Ureter (tissue), 1 donor: ENCODE measurements at regions not wholly inside any gene's neighbourhood (a gene's known extent, or its start where the extent isn't known, plus 50 kb on each side); places are given as distances from the start of the nearest gene placed in this dataset.

Experiments
- DNase-seq: peaks from one replicate; pipeline ENCODE4 v3.0.0-alpha.2; 2020; ENCODE audit warnings: low spot score
- donor health status: DM: yes; HTN: yes; CAD: no.

DNA sequence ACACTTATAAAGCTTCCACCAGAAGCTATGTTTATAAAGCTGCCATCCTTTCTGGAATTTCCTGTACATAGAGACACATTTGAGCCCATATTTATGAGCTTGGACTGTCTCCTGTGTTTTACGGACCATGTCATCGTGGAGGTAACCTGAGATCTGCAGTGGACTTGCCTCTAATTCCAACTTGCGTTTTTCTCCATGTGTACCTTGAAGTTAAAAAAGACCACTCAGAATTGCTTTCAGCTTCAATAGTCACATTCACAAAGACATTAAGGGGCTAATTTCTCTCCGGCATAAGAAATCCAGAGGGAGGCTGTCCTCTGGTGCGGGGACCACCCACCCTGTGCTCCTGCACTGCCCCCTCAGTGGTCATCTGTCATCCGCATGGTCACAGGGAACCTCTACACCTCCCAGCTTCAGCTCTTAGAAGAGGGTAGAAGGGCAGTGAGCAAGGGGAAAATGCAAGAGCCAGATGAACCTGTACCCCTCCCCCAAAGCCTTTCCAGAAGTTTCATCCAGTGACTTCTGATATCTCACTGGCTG is 521.4 kb upstream of the CAMK1G start:
- DNase-seq = no peak

DNA sequence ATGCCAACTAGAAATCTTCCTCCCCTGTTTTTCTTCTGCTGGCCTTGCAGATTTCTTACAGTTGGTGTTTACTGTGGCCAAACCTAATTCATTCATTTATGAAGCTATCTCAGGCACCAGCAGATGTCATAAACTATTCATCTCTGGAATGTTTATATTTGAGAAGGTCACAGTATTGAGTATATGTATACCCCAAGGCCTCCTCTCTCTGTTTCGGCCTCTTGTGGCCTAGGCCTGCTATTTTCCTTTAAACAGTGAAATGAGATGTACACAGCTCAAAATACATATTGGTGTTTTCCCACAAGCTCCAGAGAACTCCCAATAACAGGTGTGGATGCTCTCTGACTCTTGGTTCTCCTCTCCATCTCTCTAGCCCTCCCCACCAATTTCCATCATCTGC is 520.7 kb upstream of the CAMK1G start:
- DNase-seq = no peak

DNA sequence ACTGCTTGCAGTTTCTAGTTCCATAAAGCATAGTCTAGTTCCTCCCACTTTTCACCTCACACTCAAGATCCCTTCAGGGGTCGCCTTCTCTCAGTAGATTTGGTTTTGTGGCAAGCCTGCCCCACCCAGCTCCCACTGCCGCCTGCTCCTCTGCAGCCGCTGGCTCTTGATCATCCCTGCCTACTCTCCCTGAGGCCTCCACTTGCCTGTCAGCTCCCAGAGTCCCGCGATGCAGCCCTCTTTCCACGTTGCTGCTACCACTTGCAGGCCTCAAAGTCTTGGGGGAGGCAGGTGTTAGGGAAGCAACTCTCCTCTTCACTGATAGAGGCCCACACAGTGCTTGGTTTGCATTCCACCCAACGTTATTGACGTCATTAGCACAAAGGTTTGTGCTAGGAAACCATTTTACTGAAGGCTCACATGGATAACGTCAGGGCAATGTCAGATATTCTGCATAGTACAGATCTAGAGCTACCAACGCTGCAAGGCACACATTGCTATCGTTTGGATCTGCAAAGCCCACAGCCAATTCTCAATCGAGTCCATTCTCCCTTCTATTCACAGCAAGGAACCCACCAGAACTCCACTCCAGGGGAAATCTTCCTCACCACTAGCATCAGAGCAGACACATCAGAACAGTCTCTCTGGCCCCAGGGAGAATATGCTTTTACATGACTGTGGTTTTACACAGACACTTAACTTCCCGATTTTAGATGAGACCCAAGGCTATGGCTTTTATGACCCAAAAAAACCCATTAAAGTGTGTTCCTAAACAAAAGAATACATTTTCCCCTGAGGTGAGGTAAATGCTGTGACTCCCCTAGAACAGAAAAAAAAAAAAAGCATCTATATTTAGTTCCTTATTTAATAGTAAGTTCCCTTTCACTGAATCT is 519.5 kb upstream of the CAMK1G start:
- no peak for DNase-seq

DNA sequence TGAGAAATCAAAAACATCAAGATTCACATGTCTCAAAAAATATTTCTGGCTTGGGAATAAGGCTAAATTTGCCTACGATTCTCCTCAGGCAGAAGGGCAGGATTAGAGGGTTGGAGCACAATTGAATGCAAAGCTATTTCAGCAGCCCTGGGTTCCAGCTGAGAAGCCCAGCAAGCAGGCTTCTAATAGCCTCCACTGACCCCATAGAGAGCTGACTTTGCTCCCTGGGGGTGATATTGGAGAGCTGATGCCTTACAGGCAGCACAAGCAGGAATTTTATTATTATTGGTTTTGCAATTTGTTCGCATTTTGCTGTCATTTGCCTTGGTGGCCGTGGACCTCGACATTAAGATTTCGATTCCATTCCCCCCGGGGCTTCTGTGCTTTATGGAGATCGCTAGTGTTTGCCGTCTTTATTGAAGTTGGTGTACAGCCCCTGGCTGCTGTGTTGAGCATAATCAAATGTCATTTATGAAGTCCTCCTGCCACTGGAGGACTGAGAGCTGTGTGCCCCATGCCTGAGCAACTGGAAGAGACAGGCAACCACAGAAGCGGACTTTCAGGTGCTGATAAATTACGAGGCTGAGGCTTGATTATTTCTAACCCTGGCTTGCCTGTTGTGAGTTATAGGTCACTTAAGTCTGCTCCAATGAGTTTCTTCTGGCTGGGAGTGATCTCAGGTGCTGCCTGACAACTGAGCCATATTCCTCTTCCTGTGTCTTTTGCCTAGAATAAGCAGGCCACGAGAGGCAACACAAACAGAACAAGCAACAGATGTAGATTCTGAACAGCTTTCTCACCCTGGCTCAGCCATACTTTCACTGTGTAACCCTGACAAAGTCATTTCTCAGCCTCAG is 518.4 kb upstream of the CAMK1G start:
- DNase-seq = no peak

DNA sequence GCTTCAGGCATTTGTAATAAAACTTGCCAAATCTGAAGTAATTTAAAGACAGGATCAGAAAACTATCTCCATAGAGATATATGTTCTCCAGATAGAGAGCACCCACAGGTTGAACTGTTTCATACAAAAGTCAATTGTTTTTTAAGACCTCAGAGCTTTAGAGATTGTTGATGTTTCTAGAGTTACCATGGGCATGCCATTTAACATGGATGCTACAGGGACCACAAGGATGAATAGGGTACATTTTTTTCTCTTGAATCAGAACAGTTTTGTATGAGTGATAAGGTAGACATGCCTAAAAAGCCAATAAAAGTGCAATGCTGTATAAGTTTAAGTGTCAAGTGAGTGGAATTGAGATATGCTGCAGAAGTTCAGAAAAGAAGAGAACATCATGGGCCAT is 511.0 kb upstream of the CAMK1G start:
- DNase-seq = no peak

DNA sequence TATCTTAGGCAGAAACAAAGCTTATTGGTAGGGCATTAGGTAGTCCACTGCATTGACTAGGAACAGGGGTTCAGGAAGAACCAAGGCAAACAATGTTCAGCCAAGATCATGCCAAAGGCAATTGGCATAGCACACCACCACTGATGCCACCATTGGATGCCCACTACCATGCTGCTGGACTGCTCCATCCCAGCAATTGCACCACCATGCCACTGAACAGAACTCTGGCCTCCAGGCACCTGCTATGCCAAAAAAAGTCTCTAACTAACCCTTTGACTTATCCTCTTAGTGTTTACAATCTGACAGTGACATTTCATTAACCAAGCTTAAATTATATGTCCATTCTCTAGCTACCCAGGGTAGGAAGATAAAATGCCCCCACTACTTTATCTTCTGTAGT is 509.6 kb upstream of the CAMK1G start:
- no peak for DNase-seq

DNA sequence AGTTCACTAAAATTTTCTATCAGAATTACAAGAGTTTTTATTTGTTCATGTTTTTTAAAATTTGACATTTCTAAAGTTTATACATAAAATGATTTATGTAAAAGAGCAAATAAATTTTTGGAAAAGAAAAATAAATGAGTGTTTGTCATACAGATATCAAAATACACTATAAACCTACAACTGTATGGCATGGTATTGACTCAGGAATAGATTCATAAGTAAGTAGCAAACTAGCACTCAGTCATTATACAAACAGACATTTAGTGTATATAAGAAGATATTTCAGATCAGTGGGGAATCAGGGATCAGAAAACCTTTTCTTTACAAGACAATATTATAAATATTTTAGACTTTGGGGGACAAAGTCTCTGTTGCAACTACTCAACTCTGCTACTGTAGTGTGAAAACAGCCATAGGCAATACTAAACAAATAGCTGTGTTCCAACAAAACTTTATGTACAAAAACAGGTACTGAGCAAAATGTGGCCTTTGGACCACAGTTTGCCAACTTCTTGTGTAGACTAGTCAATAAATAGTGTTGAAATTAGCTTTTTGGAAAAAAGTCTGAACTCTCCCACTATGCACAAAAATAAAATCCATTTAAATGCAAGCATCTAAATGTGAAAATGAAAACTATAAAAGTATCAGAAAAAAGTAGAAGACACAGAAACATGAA is 508.8 kb upstream of the CAMK1G start:
- no peak for DNase-seq

DNA sequence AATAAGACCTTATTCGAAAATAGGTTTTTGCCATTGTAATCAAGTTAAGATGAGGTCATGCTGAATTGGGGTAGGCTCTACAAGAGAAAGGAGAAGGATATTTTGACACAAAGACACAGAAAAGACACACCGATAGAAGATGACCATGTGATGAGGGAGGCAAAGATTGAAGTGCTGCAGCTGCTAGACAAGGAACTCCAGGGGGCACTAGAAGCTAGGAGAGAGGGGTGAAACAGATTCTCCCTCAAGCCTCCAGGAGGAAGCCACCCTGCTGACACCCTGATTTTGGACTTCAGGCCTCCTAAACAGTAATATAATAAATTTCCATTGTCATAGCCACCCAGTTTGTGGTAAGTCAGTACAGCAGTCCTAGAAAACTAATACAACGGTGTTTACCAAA is 506.8 kb upstream of the CAMK1G start:
- no peak for DNase-seq

DNA sequence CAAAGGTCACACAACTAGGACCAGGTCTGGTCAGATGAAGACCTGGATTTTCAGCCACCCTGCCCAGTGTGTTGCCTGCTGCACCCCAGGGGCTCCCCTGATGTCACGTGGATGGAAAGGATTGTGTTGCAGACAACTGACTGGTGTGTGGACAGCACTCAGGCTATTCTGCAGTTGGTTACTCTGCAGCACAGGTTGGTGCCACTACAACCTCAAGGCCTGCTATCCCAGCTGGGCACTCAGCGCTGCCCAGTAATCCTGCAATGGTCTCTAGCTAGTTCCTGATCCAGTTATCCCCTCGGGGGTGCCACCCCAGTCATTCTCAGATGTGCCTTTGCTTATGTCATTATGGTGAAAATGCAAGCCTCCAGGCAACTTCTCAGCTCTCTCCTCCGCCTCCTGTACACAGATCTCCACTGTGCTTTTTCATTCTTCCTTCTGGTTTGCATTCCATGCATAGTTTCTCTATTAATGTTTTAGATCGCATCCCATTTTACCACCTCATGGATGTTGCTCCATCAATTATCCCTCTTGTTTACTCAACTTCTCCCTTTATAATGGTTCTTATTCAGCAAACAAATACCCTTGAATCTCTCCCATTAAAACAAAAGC is 503.2 kb upstream of the CAMK1G start:
- no peak for DNase-seq

DNA sequence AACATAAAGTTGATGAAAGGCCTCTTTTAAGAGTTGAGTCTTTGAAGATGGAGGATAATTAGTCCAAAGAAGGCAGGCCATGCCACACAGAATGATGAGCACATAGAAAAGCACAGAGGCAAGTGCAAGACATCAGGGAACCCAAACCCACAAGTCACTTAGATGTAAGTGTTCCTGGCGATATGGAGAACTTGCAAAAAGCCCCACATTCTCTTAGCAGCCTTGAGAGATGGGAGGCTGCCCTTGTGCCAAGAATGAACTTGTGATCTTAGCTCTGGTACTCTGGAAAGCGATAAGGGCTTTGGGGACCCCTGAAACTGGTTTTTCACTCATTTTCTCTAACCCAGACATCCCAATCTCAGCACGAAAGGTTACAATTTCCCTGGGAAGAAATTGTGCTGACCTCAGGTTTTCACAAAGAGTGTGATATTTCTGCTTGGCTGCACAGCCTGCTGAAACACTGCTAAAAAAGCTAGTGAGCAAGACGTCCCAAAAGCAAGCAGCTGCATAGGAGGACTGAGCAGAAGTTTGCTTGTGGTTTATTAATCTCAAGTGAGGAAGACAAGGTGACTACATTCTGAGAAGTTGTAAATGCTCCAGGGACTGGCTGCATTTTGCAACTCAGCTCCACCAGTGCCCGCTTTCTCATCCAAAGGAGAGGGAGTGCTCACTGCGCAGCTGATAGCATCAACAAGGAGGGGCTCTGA is 496.9 kb upstream of the CAMK1G start:
- no peak for DNase-seq

DNA sequence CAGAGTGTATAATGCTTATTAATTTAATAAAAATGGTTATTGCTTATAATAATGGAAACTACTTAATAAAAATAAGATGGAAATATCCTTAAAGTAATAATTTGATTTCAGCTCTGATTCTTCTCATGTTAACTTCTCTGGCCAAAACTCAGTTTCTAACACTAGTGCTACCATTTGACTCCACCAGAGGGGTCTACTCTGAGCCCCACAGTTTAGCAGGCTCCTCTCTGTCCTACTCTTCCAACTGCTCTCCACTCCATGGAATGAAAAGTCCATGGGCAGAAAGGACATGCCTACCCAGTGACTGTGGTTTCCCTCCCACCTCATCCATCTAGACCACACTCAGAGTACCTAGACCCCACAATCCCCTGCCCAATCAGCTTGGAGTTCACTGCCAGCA is 489.1 kb upstream of the CAMK1G start:
- no peak for DNase-seq

DNA sequence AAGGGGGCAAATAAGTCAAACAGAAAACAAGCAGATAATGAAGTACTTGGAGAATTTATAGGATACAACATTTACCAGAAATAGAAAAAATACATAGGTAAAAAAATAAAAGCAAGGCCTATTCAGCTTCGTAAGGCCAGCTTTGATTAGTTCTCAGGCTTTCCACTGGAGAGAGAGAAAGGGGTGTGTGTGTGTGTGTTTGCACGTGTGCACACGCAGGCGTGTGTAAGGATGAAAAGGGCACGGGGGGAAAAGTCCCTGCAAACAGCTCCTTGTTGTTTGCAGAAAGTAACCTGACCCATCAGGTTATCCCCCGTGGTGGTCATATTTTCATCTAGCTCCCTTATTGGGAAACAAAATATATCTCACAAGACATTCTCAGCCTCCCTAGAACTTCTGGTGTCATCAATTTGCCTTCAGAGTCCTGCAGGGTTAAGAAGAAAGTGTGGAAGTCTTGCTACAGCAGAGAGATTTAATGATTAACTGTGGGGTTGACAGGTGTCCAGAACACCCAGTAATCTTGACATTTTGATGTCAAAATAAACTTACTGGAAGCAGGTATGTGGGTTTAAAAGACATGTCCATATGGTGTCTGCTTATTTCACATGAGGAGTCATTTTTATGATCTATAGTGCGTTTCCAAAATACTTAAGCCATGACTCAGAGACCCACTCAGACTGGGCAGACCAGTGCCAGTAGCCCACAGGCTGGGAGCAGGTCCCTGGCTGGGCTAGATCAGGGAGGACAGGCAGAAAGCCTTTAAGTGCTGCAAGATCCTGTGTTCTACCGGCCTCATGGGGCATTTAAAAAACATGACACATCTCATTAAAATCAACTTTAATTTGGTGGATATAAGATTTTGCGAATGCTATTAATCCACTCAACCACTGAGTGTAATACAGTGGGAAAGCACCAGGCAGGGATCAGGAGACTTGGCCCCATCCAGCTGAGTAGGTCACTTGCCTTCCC is 487.6 kb upstream of the CAMK1G start:
- no peak for DNase-seq

DNA sequence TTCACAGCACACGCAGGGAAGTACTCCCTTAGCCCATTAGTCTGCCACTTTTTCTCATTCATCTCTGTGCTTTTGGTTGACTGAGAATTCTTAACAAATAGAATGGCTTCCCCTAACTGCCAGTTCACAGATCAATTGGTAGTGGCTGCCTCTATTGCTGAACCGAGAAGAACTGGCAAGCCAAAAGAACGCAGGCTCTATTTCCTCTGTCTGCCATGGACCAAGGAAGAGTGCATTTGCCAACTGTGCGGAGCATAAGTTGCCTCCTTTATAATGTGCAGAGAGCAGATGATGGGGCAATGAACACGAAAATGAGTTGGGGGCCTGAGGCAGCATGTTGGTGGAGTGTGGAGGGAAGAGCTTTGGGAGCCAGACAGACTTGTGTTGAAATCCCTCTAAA is 483.1 kb upstream of the CAMK1G start:
- DNase-seq = no peak

DNA sequence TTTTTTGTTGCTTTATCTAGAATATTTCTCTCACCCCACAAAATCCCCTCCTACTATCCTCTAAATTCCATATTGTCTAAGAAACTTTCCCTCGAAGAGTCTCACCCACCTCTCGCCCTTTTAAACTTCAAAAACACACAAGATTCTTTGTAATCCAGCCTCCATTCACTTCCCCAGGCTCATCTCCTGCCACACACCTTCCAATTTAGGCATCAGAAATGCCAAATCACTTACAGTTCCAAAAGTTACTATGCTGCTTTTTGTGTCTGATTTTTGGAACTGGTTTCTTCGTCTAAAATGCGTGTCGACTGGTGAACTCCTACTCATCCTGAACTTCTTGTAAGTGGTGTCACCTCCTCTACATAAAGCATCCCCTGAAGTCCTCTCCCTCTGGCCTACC is 482.4 kb upstream of the CAMK1G start:
- no peak for DNase-seq

DNA sequence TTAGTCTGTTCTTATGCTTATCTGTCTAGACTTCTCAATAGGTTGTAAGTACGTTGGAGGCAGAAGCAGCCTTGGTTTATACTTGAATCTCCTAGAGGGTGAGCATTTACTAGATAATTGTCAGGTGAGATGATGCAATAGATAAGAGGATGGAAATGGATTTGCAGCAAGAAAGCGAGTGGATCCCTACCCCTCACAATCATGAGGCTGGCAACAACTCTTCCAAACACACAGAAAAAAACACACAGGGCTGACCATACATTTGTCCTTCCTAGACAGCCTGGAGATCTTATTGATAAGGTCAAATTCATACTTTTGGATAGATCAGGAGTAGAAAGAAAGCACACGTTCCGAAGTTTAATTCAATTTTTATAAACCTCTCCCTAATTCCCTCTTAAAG is 481.4 kb upstream of the CAMK1G start:
- DNase-seq = no peak

DNA sequence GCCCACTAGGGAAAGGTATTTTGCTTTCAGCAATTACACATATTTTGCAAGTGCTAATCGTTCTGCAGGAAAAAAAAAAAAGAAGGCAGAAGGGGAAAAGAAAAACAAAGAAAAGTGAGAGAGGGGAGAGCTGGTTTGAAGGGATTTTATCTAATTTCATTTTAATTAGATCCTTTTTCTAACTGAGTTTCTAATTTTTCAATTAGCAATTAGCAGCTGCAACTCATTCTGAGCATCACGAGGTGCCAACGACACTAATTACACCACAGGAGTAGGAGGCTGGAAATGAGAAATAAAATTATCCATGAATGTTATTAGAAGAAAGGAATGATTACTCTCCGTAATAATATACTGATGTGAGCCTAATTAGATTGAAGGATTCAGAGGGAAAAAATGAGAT is 481.0 kb upstream of the CAMK1G start:
- no peak for DNase-seq

DNA sequence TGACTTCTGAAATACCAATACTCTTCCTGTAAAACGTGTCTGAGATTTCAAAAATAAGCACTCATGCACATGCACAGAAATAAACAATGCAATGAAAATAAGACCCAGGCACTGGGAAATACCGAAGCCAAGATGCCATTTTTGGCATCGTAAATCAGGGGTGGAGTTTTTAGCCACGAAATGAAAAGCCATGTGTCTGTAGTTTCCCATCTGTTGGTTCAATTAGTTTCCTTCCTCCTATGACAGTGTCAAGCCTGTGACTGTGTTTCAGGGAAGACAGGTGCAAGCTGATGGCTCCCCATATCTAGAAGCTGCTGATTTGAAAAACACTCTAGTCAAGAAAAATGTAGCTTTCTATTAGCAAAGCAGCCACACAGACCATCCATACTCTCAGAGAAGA is 480.4 kb upstream of the CAMK1G start:
- no peak for DNase-seq

DNA sequence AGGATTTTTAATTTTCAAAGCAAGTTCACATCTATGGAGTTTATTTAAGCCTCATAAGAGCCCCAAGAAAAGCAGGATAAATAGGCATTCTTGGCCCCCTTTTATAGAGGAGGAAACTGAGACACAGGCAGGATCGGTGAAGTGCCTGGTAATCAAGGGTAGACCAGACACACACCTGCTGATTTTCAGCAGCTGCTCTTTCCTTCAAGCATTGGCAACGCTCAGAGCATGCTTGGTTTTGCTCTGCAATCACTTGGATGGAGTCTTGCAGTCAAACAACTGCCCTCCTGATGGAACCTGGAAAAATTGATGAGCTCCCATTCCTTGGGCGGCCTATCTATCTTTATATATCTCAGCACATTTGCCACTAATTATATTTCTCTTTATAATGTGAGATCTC is 478.9 kb upstream of the CAMK1G start:
- no peak for DNase-seq

DNA sequence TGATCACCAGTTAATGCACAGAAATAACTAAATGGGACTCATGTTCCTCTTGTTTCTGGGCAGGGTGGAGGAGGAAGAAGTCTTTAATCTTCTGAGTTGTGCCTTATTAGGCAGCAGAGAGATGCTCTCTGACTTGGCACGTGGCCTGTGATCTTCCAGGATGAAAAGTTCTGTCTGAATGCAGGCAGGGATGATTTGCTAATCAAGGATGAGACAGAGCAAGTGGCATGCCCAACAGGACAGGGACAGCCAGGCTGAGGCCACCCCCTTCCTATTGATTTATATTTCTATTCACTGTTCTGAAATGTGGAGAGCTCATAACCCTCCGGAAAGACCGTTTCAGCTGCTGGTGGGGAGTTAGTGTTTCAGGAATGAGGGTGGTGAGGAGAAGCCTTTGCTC is 477.8 kb upstream of the CAMK1G start:
- DNase-seq = no peak

DNA sequence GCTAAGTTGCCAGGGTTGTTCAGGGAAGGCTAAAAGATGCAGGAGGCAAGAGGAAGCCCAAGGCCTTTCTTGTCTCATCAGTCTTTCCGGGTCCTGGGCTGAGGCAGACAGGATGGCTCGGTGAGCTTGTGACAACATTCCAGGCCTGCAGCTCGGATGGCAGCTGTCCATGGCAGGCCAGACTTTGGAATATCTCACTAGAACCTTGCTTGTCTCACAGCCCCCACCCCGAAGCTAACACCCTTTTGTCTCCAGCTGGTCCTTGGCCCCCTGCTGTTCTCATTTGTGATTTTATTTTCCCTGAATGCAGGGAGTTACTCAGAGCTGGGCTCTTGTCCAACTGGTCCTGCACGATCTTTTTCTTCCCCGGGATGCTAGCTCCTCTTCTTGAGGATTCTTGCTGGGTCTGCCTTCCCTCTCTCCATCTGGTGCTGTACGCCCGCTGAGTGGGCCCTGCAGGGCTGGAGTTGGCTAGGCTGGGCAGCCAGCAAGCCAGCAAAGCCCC is 477.2 kb upstream of the CAMK1G start:
- no peak for DNase-seq
